ACC112 (cell line): ENCODE measurements at regions not wholly inside any gene's neighbourhood (a gene's known extent, or its start where the extent isn't known, plus 50 kb on each side); places are given as distances from the start of the nearest gene placed in this dataset.
"Not testable (repeated sequence)": the region's sequence is repeated elsewhere in the genome, so short reads cannot be mapped to it uniquely, and the experiment has no call there.

Experiments
- H2AFZ ChIP-seq: fragments of 200-600 bp; sonication (generic); one replicate; pipeline ENCODE4 v1.6.0; 2017; ENCODE audit warnings: antibody characterized with exemption, low read length; ENCODE audit not compliant: unreplicated experiment
- H3K27ac ChIP-seq: fragments of 200-600 bp; sonication (generic); 2 replicates; pipeline ENCODE4 v1.5.1; 2014; ENCODE audit warnings: low read depth, mild to moderate bottlenecking, antibody characterized with exemption, low read length, moderate library complexity
- H3K27me3 ChIP-seq: fragments of 200-600 bp; sonication (generic); 2 replicates; pipeline ENCODE4 v1.6.1; 2014; ENCODE audit warnings: mild to moderate bottlenecking, antibody characterized with exemption, low read length, moderate library complexity, mixed read lengths; ENCODE audit not compliant: insufficient read depth
- H3K36me3 ChIP-seq: fragments of 200-600 bp; sonication (generic); 2 replicates; pipeline ENCODE4 v1.6.1; 2016; ENCODE audit warnings: mild to moderate bottlenecking, antibody characterized with exemption, low read length, moderate library complexity, mixed read lengths; ENCODE audit not compliant: insufficient read depth
- H3K4me1 ChIP-seq: fragments of 200-600 bp; sonication (generic); one replicate; pipeline ENCODE4 v1.6.1; 2016; ENCODE audit warnings: low read length, mixed read lengths; ENCODE audit not compliant: insufficient read depth, unreplicated experiment, control insufficient read depth
- H3K4me3 ChIP-seq: fragments of 200-600 bp; sonication (generic); 2 replicates; pipeline ENCODE4 v1.5.1; 2014; ENCODE audit warnings: mild to moderate bottlenecking, low read depth, low read length
- H3K79me2 ChIP-seq: fragments of 200-600 bp; sonication (generic); one replicate; pipeline ENCODE4 v1.6.0; 2016; ENCODE audit warnings: low read length; ENCODE audit not compliant: control insufficient read depth, unreplicated experiment, insufficient read depth

DNA sequence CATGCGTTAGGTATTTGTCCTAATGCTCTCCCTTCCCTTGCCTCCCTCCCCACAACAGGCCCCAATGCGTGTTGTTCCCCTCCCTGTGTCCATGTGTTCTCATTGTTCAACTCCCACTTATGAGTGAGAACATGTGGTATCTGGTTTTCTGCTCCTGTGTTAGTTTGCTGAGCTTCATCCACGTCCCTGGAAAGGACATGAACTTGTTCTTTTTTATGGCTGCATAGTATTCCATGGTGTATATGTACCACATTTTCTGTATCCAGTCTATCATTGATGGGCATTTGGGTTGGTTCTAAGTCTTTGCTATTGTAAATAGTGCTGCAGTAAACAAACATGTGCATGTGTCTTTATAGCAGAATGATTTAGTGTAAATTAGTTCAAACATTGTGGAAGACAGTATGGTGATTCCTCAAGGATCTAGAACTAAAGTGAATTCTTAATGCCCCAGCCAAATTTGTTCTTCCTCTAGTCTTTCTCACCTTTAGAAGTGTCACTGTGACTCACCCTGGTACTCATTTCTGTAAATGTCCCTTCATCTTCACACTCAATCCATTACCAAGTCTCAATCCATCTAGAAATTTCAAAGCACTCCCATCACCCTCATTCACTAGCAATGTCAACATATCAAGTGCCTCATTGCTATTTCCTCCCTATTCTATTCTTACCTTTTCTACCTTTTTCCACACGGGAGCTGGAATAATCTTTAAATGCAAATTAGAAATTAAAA lies 123.9 kb downstream of the MREG start:
- H3K4me3 ChIP-seq, H3K27me3 ChIP-seq, H3K79me2 ChIP-seq, H3K36me3 ChIP-seq, H3K27ac ChIP-seq, H2AFZ ChIP-seq: not testable (repeated sequence)
- peaks cover 15% of the 10 kb centered on the region for H3K4me1 ChIP-seq

GRCh38 chr2:215888680-215889079 lies 124.7 kb downstream of the MREG start:
- Histone ChIP-seq H3K4me3 (no peak overlapping the region), H3K27me3 (no peaks in the 10 kb centered on the region), H3K36me3 (no peaks in the 10 kb centered on the region), H2AFZ (no peak overlapping the region), H3K79me2 (no peaks in the 10 kb centered on the region), H3K4me1 (peaks cover 22% of the 10 kb centered on the region), H3K27ac (no peak overlapping the region)

- Histone ChIP-seq H3K79me2 (no peaks in the 10 kb centered on the region), H3K4me3 (no peak overlapping the region), H2AFZ (no peak overlapping the region), H3K27me3 (no peaks in the 10 kb centered on the region), H3K36me3 (no peaks in the 10 kb centered on the region), H3K4me1 (peaks cover 23% of the 10 kb centered on the region), H3K27ac (no peak overlapping the region)
Measured at GRCh38 chr2:215887303-215887702, 126.0 kb downstream of the MREG start.

DNA sequence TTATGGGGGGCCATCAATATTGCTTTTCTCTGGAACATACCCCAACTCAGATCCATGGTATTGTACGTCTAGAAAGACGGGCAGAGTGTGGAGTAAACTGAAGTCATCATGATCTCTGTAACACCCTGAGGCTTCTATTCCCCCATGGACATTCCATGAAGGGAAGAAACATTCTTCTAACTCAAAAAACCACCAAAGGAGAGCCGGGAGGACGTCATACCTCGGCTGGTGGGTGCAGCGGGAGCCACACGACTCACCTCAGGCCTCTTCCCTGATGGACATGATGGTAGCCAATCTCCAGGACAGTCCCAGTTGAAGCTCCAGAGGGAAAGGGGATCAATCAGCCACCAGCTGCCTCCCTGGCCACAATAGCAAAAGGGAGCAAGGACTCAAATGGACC lies 127.3 kb downstream of the MREG start:
- Histone ChIP-seq H2AFZ (no peak overlapping the region), H3K79me2 (no peaks in the 10 kb centered on the region), H3K4me3 (no peak overlapping the region), H3K4me1 (peaks cover 30% of the 10 kb centered on the region), H3K27me3 (no peaks in the 10 kb centered on the region), H3K27ac (no peak overlapping the region), H3K36me3 (no peaks in the 10 kb centered on the region)

GRCh38 chr2:215885536-215885935 lies 127.8 kb downstream of the MREG start:
- Histone ChIP-seq H3K27me3 (no peaks in the 10 kb centered on the region), H3K4me1 (peaks cover 30% of the 10 kb centered on the region), H3K36me3 (no peaks in the 10 kb centered on the region), H3K4me3 (no peak overlapping the region), H2AFZ (peak overlapping the region; percentile 14), H3K27ac (peak overlapping the region; percentile 83), H3K79me2 (no peaks in the 10 kb centered on the region)

GRCh38 chr2:215884451-215885087 lies 128.8 kb downstream of the MREG start:
- no peaks in the 10 kb centered on the region for H3K36me3 ChIP-seq
- H3K27ac ChIP-seq, result peak overlapping the region; percentile 83
- peak overlapping the region; percentile 79 for H2AFZ ChIP-seq
- H3K4me3 ChIP-seq, result no peak overlapping the region
- no peaks in the 10 kb centered on the region for H3K27me3 ChIP-seq
- H3K4me1 ChIP-seq, result peaks cover 30% of the 10 kb centered on the region
- no peaks in the 10 kb centered on the region for H3K79me2 ChIP-seq

- Histone ChIP-seq H3K36me3 (no peaks in the 10 kb centered on the region), H3K27me3 (no peaks in the 10 kb centered on the region), H3K4me3 (no peak overlapping the region), H3K27ac (peak overlapping the region; percentile 83; the same call in 1 of the 2 replicates), H3K4me1 (peaks cover 33% of the 10 kb centered on the region), H3K79me2 (no peaks in the 10 kb centered on the region), H2AFZ (no peak overlapping the region)
Measured at GRCh38 chr2:215883799-215884198, 129.6 kb downstream of the MREG start.

DNA sequence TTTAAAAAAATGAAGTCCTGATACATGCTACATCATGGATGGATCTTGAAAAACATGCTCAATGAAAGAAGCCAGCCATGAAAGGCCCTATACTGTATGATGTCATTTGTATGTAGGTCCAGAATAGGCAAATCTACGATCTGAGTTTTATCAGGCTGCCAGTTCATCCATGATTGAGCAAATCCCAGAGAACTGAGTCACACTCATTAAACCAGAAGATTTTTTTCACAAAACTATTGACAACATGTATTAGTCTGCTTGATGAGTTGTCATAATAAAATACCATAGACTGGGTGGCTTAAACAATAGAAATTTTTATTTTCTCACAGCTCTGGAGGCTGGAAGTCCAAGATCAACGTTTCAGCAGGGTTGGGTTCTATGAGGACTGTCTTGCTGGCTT lies 130.7 kb downstream of the MREG start:
- no peaks in the 10 kb centered on the region for H3K27me3 ChIP-seq
- no peak overlapping the region for H3K4me3 ChIP-seq
- no peaks in the 10 kb centered on the region for H3K36me3 ChIP-seq
- no peak overlapping the region for H3K27ac ChIP-seq
- H3K4me1 ChIP-seq, result peaks cover 37% of the 10 kb centered on the region
- no peaks in the 10 kb centered on the region for H3K79me2 ChIP-seq
- H2AFZ ChIP-seq, result no peak overlapping the region

DNA sequence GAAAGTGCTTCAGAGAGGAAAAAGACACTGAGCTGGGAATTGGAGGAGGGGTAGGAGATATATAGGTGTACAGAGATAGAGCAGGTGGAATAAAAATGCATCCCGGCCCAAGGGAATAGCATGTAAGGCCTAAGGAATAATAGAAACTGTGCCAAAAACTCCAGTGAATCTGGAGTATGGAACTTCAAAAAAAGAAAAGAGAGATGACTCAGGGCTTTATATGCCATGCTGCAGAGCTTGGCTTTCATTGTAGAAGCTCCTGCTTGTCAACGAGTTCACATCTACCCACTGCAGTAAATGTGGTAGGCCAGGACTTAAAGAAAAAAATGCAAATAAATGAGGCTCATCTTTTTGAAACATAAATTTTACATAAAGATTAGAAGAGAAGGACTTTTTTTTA lies 131.8 kb downstream of the MREG start:
- H3K79me2 ChIP-seq, result no peaks in the 10 kb centered on the region
- H2AFZ ChIP-seq, result no peak overlapping the region
- H3K4me1 ChIP-seq, result peaks cover 37% of the 10 kb centered on the region
- peak overlapping the region; percentile 25; the same call in 1 of the 2 replicates for H3K27ac ChIP-seq
- H3K36me3 ChIP-seq, result no peaks in the 10 kb centered on the region
- no peak overlapping the region for H3K4me3 ChIP-seq
- no peaks in the 10 kb centered on the region for H3K27me3 ChIP-seq

DNA sequence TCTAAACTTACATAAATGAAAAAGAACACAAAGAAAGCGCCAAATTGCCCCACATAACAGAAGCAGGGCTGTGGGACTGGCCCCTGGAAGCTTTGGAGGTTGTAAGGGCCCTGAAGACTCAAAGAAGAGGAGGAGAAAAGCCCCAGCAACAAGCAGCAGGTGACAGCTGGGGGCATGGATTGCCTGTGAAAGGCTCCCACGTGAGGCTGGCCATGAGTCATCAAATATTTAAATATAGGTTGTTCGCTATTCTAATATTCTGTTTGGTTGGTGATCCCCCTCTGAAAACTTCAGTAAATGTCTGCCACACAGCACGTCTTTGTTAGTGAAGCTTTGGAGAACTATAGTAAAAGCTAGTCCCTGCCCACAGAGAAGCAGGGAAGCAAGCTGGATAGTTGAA lies 132.4 kb downstream of the MREG start:
- Histone ChIP-seq H3K4me3 (no peak overlapping the region), H3K27me3 (no peaks in the 10 kb centered on the region), H3K4me1 (peaks cover 37% of the 10 kb centered on the region), H3K36me3 (no peaks in the 10 kb centered on the region), H3K27ac (peak overlapping the region; percentile 25; the same call in 1 of the 2 replicates), H2AFZ (no peak overlapping the region), H3K79me2 (no peaks in the 10 kb centered on the region)
